Kidney (tissue), 13 donors: ENCODE measurements at regions not wholly inside any gene's neighbourhood (a gene's known extent, or its start where the extent isn't known, plus 50 kb on each side); places are given as distances from the start of the nearest gene placed in this dataset.

Experiments
- DNase-seq, 5 donors: peaks; one replicate each; pipeline ENCODE4 v3.0.0-alpha.2; 2013 to 2020
- FAIRE-seq: peaks from 2 replicates; lab custom pipeline; 2012; peaks lifted over from hg19 to GRCh38; lab: Jason Lieb, UNC
- H3K27ac ChIP-seq, 2 donors: one replicate each; pipeline ENCODE4 v1.7.0; 2013; ENCODE audit warnings: low read depth in 2 of 2, low read length in 2 of 2, inconsistent platforms in 1 of 2
- H3K27me3 ChIP-seq: one replicate; pipeline ENCODE4 v1.7.1; 2013; ENCODE audit warnings: low read length, inconsistent platforms; ENCODE audit not compliant: control insufficient read depth, insufficient read depth
- H3K36me3 ChIP-seq, 3 donors: one replicate each; pipeline versions ENCODE4 v1.7.0 to v1.7.1; 2013; ENCODE audit warnings: low read length in 3 of 3, control low read depth in 1 of 3, inconsistent platforms in 1 of 3; ENCODE audit not compliant: insufficient read depth in 3 of 3, control insufficient read depth in 2 of 3
- H3K4me1 ChIP-seq, 3 donors: one replicate each; pipeline versions ENCODE4 v1.7.0 to v1.7.1; 2013; ENCODE audit warnings: low read length in 3 of 3, inconsistent platforms in 1 of 3, low read depth in 1 of 3; ENCODE audit not compliant: control insufficient read depth in 2 of 3, insufficient read depth in 2 of 3
- H3K4me3 ChIP-seq, 3 donors: one replicate each; pipeline versions ENCODE4 v1.7.0 to v1.8.1; 2013; ENCODE audit warnings: low read length in 3 of 3, control low read depth in 1 of 3, inconsistent platforms in 1 of 3
- H3K9ac ChIP-seq, 3 donors: one replicate each; pipeline versions ENCODE4 v1.7.0 to v1.7.1; 2013; ENCODE audit warnings: low read length in 3 of 3, control low read depth in 1 of 3, inconsistent platforms in 1 of 3
- H3K9me3 ChIP-seq, 3 donors: one replicate each; pipeline versions ENCODE4 v1.7.0 to v1.7.1; 2013; ENCODE audit warnings: low read length in 3 of 3, control low read depth in 1 of 3, inconsistent platforms in 1 of 3; ENCODE audit not compliant: control insufficient read depth in 2 of 3, insufficient read depth in 1 of 3
- intact Hi-C: fragments of 100-400 bp; cut with DNase I; formaldehyde crosslinking; loops from one replicate; pipeline ENCODE4 v1.11.1; 2022
- TF ChIP-seq, protein P1 (sequence below): IDR thresholded peaks from 3 replicates; pipeline ENCODE4 v1.5.1; 2012; ENCODE audit warnings: mild to moderate bottlenecking, moderate library complexity, borderline replicate concordance; ENCODE audit not compliant: insufficient read depth; ENCODE audit errors: extremely low read depth
- donor health status: control.
- donor health status: control.
- donor health status: control.
- donor health status: control.
- donor health status: control.
- donor health status: DM: yes; HTN: yes; CAD: no.
- donor health status: Normal renal cell carcinoma (clear cell type).

DNA sequence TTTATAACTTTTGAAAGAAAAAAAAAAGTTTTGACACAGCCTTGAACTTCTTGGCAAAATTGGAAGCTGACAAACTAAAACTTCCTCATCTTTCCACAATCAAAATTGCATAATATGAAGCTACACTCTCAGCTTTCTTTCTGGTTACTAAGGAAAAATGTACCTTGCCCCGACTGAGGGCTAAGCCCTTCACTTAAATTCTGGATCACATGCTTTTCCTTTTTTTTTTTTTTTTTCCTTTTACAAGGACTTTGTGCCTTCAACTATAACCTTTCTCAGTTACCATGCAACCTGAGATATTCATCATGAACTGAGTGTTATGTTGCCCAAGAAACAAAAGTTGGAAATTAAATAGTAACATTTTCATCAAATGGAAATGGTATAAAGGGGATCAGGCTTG is 188.5 kb upstream of the CARD18 start:
- no peak overlapping the region for H3K4me3 ChIP-seq
- no peak overlapping the region for H3K9ac ChIP-seq
- no peaks in the 10 kb centered on the region for H3K4me1 ChIP-seq
- H3K27ac ChIP-seq, result no peak overlapping the region
- DNase-seq, result peak in 1 of 5 donors; percentile 1
- intact Hi-C loops, result no loop called here
- H3K36me3 ChIP-seq, result no peaks in the 10 kb centered on the region
- no peaks in the 10 kb centered on the region for H3K27me3 ChIP-seq
- H3K9me3 ChIP-seq, result peaks cover 0 to 3% (median 0%) of the 10 kb centered on the region in 3 donors
- FAIRE-seq, result peak; percentile 29
- TF ChIP-seq, protein P1, sequence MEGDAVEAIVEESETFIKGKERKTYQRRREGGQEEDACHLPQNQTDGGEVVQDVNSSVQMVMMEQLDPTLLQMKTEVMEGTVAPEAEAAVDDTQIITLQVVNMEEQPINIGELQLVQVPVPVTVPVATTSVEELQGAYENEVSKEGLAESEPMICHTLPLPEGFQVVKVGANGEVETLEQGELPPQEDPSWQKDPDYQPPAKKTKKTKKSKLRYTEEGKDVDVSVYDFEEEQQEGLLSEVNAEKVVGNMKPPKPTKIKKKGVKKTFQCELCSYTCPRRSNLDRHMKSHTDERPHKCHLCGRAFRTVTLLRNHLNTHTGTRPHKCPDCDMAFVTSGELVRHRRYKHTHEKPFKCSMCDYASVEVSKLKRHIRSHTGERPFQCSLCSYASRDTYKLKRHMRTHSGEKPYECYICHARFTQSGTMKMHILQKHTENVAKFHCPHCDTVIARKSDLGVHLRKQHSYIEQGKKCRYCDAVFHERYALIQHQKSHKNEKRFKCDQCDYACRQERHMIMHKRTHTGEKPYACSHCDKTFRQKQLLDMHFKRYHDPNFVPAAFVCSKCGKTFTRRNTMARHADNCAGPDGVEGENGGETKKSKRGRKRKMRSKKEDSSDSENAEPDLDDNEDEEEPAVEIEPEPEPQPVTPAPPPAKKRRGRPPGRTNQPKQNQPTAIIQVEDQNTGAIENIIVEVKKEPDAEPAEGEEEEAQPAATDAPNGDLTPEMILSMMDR, result no peak

DNA sequence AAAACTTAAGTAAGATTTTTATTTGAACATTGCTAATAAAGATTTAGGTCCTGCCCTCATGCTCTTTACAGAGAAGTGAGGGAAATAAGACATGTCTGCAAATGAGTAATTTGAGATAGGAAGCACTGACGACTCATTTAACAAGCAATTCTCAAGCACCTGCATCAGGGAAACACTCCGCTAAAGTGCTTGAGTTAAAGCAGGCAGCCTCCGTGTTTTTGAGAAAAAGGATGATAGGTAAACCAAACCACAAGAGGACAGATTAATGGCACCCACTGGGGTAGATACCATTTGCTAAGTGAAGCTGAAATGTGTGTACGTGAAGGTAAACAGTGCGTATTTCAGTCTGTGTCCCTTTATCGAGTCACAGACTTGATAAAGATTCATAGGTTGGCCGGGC is 184.6 kb upstream of the CARD18 start:
- H3K4me1 ChIP-seq, result no peaks in the 10 kb centered on the region
- no peaks in the 10 kb centered on the region for H3K9me3 ChIP-seq
- no peak overlapping the region for H3K9ac ChIP-seq
- H3K36me3 ChIP-seq, result no peaks in the 10 kb centered on the region
- TF ChIP-seq, protein P1, result no peak
- intact Hi-C loops, result no loop called here
- H3K4me3 ChIP-seq, result no peak overlapping the region
- no peaks in the 10 kb centered on the region for H3K27me3 ChIP-seq
- FAIRE-seq (no peak), DNase-seq (peak in 3 of 5 donors; percentile 9 to 44 (median 16))
- no peak overlapping the region for H3K27ac ChIP-seq

DNA sequence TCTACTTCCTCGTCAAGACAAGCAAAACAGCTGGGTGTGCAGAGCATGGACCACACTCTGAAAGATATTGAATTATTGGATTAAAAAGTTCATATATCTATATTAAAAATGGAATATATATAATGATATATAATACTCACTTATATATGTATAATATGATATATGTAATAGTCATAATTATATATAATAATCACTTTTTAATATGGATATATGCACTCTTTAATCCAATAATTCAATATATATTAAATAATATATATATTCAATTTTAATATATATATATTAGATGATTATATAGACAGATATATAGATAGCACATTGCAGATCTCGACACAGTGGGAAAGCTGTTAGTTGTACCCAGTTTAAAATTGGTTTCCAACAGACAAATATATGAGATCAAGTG is 182.1 kb upstream of the CARD18 start:
- Histone ChIP-seq H3K36me3 (no peaks in the 10 kb centered on the region), H3K4me1 (no peaks in the 10 kb centered on the region), H3K4me3 (no peak overlapping the region), H3K9ac (no peak overlapping the region), H3K27me3 (no peaks in the 10 kb centered on the region), H3K9me3 (no peaks in the 10 kb centered on the region), H3K27ac (no peak overlapping the region)
- DNase-seq (no peak), FAIRE-seq (no peak)
- TF ChIP-seq, protein P1, result no peak
- intact Hi-C loops, result no loop called here

DNA sequence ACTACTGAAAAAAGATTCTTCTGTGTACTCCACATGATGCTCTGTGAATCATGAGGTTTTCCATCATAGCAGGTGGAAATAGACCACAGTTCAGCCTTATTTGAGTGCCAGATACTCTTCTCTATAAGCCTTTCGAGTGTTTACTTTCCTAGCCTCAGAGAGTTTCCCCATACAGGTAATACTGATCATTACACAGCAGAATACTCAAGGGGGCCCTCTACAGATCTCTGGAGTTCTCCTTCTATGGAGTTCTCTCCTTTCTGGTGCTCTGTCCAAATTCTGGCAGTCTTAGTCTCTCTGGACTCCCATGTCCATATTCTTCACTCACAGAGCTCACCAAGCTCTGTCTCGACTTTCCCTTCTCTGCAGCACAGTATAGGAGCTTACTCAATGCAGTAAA is 175.7 kb upstream of the CARD18 start:
- DNase-seq, result no peak
- no peak for FAIRE-seq
- Histone ChIP-seq H3K9me3 (no peaks in the 10 kb centered on the region), H3K4me1 (no peaks in the 10 kb centered on the region), H3K9ac (no peak overlapping the region), H3K27ac (no peak overlapping the region), H3K4me3 (no peak overlapping the region), H3K36me3 (no peaks in the 10 kb centered on the region), H3K27me3 (no peaks in the 10 kb centered on the region)
- TF ChIP-seq, protein P1, result no peak
- intact Hi-C loops, result no loop called here
